ENCODE measurements at regions not wholly inside any gene's neighbourhood (a gene's known extent, or its start where the extent isn't known, plus 50 kb on each side); places are given as distances from the start of the nearest gene placed in this dataset.

DNA sequence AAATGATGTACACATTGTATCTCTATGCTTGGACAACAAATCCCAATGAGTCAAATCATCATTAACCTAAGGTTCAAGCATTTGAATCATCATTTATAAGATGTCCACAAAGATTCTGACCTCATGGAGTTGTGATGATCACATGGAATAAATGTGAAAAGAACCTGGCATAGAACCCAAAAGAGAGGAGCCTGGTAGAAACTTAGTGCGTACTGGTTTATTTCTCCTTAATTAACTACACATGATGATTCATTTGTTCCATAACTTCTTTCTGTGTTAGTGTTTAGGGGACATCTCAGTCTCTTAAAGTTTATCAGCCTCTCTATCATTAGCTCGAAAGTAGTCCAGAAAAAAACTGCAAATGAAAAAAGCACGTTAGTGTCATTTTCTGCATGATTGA lies 411.6 kb downstream of the BRINP1 start:
- H3K27ac Mint-ChIP-seq: no peak overlapping the region
- H3K9me3 ChIP-seq (ENCODE audit: control insufficient read depth in 2 of 2, low read length in 2 of 2): no peaks in the 10 kb centered on the region
- DNase-seq: no peak
- no peak overlapping the region for H3K4me3 ChIP-seq (ENCODE audit: low read depth, low read length)
- H3K4me1 ChIP-seq (ENCODE audit: control insufficient read depth, insufficient read depth, low read length, poor library complexity, severe bottlenecking): no peaks in the 10 kb centered on the region
- no peaks in the 10 kb centered on the region for H3K27me3 Mint-ChIP-seq
- peaks cover 0 to 12% (median 3%) of the 10 kb centered on the region in 7 donors for H3K9me3 Mint-ChIP-seq
- H3K36me3 ChIP-seq (ENCODE audit: control insufficient read depth, insufficient read depth, low read length): no peaks in the 10 kb centered on the region
- no peak overlapping the region for H3K4me3 Mint-ChIP-seq
- ATAC-seq (ENCODE audit: low read depth in 2 of 2): no peak
- no peak overlapping the region for H3K27ac ChIP-seq (ENCODE audit: insufficient read depth, low read length, poor library complexity, severe bottlenecking)
- no peaks in the 10 kb centered on the region for H3K4me1 Mint-ChIP-seq
- H3K27me3 ChIP-seq (ENCODE audit: control insufficient read depth, insufficient read depth, low read length): no peaks in the 10 kb centered on the region
- H3K36me3 Mint-ChIP-seq: no peaks in the 10 kb centered on the region

DNA sequence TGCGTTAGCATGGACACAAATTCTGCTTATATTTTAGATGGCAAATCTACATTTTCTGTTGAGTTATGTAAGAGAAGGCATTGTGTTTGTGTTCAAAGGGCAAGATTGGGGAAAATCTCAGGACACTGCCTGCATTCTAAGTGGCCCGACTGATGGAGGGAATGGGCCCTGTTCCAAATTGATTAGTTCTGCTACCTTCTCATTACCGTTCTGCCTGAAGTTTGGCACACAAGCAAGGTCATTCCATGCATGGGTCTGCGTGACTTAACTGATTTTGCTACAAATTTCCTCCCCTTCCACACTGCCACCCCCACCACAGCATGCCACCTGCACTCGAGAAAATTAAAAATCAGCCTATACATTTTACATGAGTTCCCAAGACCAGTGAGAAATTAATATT lies 409.9 kb downstream of the BRINP1 start:
- H3K4me1 Mint-ChIP-seq: no peaks in the 10 kb centered on the region
- no peak overlapping the region for H3K27ac ChIP-seq (ENCODE audit: insufficient read depth, low read length, poor library complexity, severe bottlenecking)
- no peaks in the 10 kb centered on the region for H3K27me3 Mint-ChIP-seq
- no peaks in the 10 kb centered on the region for H3K36me3 ChIP-seq (ENCODE audit: control insufficient read depth, insufficient read depth, low read length)
- H3K9me3 Mint-ChIP-seq: peaks cover 0 to 12% (median 3%) of the 10 kb centered on the region in 7 donors
- no peaks in the 10 kb centered on the region for H3K36me3 Mint-ChIP-seq
- no peak for DNase-seq
- H3K4me3 ChIP-seq (ENCODE audit: low read depth, low read length): no peak overlapping the region
- H3K27ac Mint-ChIP-seq: no peak overlapping the region
- H3K9me3 ChIP-seq (ENCODE audit: control insufficient read depth in 2 of 2, low read length in 2 of 2): no peaks in the 10 kb centered on the region
- H3K4me3 Mint-ChIP-seq: no peak overlapping the region
- no peaks in the 10 kb centered on the region for H3K4me1 ChIP-seq (ENCODE audit: control insufficient read depth, insufficient read depth, low read length, poor library complexity, severe bottlenecking)
- no peaks in the 10 kb centered on the region for H3K27me3 ChIP-seq (ENCODE audit: control insufficient read depth, insufficient read depth, low read length)
- ATAC-seq (ENCODE audit: low read depth in 2 of 2): no peak

DNA sequence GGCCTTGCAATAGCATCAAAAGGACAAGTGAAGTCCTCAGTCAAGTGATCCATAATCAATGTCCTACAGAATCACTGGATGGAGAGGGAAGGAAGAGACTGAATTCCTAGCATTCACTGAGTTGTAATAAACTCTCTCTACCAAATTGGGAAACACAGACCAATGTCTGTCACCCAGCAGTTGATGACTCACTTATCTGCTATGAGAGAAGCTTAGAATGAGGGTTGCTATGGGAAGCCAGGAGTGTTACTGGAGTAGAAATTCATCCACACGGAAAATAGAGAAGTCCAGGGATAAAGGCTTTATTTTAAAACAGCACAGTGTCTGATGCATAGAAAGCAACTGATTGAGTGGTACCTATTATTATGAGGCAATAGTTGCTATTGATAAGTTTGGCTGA lies 407.4 kb downstream of the BRINP1 start:
- Mint-ChIP-seq H3K4me1 (no peaks in the 10 kb centered on the region), H3K9me3 (peaks cover 0 to 12% (median 2%) of the 10 kb centered on the region in 7 donors), H3K27ac (no peak overlapping the region), H3K36me3 (no peaks in the 10 kb centered on the region), H3K4me3 (no peak overlapping the region), H3K27me3 (no peaks in the 10 kb centered on the region)
- ATAC-seq (ENCODE audit: low read depth in 2 of 2): no peak
- DNase-seq: no peak
- no peak overlapping the region for H3K4me3 ChIP-seq (ENCODE audit: low read depth, low read length)
- no peak overlapping the region for H3K27ac ChIP-seq (ENCODE audit: insufficient read depth, low read length, poor library complexity, severe bottlenecking)
- no peaks in the 10 kb centered on the region for H3K4me1 ChIP-seq (ENCODE audit: control insufficient read depth, insufficient read depth, low read length, poor library complexity, severe bottlenecking)
- H3K36me3 ChIP-seq (ENCODE audit: control insufficient read depth, insufficient read depth, low read length): no peaks in the 10 kb centered on the region
- H3K9me3 ChIP-seq (ENCODE audit: control insufficient read depth in 2 of 2, low read length in 2 of 2): no peaks in the 10 kb centered on the region
- no peaks in the 10 kb centered on the region for H3K27me3 ChIP-seq (ENCODE audit: control insufficient read depth, insufficient read depth, low read length)

DNA sequence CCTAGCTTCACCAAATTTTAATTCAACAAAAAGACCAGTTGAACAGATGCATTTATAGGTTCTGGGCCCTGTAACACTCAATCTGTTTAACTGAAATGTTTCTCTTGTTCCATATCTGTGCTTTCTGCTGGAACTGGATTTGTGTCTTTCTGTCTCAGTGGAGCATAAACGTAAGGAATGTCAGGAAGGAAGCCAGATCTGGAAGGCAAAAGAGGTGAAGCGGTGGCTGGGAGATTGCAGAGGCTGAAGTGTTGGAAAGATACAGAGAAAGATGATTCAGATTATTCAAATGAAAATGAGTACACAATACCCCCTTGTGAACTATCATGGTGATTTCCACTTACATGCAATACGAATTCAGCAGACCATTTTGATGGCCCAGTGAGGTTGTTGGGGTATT lies 406.8 kb downstream of the BRINP1 start:
- DNase-seq (no peak), ATAC-seq (ENCODE audit: low read depth in 2 of 2) (no peak)
- H3K4me3 Mint-ChIP-seq: no peak overlapping the region
- no peak overlapping the region for H3K27ac ChIP-seq (ENCODE audit: insufficient read depth, low read length, poor library complexity, severe bottlenecking)
- H3K27me3 Mint-ChIP-seq: no peaks in the 10 kb centered on the region
- no peak overlapping the region for H3K4me3 ChIP-seq (ENCODE audit: low read depth, low read length)
- H3K4me1 Mint-ChIP-seq: no peaks in the 10 kb centered on the region
- H3K27me3 ChIP-seq (ENCODE audit: control insufficient read depth, insufficient read depth, low read length): no peaks in the 10 kb centered on the region
- no peak overlapping the region for H3K27ac Mint-ChIP-seq
- H3K9me3 Mint-ChIP-seq: peaks cover 0 to 12% (median 2%) of the 10 kb centered on the region in 7 donors
- H3K4me1 ChIP-seq (ENCODE audit: control insufficient read depth, insufficient read depth, low read length, poor library complexity, severe bottlenecking): no peaks in the 10 kb centered on the region
- H3K36me3 Mint-ChIP-seq: no peaks in the 10 kb centered on the region
- H3K9me3 ChIP-seq (ENCODE audit: control insufficient read depth in 2 of 2, low read length in 2 of 2): no peaks in the 10 kb centered on the region
- H3K36me3 ChIP-seq (ENCODE audit: control insufficient read depth, insufficient read depth, low read length): no peaks in the 10 kb centered on the region

DNA sequence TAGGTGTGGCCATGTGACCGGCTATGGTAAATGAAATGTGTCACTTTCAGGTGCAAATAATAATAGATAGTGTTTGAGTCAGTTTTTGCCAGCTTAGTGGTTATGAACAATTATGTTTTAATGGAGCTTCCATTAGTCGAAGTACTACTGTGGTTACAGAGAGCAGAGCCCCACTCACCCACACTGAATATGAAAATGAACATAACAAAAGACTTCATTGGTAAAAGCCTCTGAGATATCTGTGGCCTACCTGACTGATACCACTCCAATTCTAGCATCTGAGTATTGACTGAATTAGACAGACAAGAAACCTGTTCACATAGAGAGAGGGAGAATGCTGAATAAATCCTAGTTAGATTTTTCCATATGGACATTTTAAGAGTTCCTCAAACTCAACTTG lies 405.6 kb downstream of the BRINP1 start:
- Mint-ChIP-seq H3K27ac (no peak overlapping the region), H3K27me3 (no peaks in the 10 kb centered on the region), H3K4me1 (no peaks in the 10 kb centered on the region), H3K36me3 (no peaks in the 10 kb centered on the region), H3K9me3 (peaks cover 0 to 12% (median 5%) of the 10 kb centered on the region in 7 donors), H3K4me3 (no peak overlapping the region)
- H3K4me1 ChIP-seq (ENCODE audit: control insufficient read depth, insufficient read depth, low read length, poor library complexity, severe bottlenecking): no peaks in the 10 kb centered on the region
- no peak overlapping the region for H3K4me3 ChIP-seq (ENCODE audit: low read depth, low read length)
- H3K9me3 ChIP-seq (ENCODE audit: control insufficient read depth in 2 of 2, low read length in 2 of 2): no peaks in the 10 kb centered on the region
- no peak for DNase-seq
- no peak for ATAC-seq (ENCODE audit: low read depth in 2 of 2)
- no peaks in the 10 kb centered on the region for H3K27me3 ChIP-seq (ENCODE audit: control insufficient read depth, insufficient read depth, low read length)
- H3K36me3 ChIP-seq (ENCODE audit: control insufficient read depth, insufficient read depth, low read length): no peaks in the 10 kb centered on the region
- H3K27ac ChIP-seq (ENCODE audit: insufficient read depth, low read length, poor library complexity, severe bottlenecking): no peak overlapping the region

DNA sequence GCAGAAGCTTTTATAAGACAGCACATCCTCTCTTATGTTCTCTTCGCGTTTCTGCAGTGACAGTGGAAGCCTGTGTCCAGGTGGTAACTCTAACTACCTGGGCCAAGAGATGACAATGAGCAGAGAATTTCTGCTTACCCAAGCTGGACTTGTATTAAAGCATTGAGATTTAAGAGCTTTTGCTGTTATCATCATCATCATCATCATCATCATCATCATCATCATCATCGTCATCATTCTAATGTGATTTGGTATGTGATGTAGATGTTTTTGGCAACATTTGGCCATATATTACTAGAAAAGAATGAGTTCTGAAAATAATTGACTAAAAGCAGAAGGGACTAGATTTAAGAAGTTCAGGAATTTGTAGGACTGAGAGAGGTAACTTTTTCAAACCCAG lies 401.3 kb downstream of the BRINP1 start:
- DNase-seq: no peak
- no peak for ATAC-seq (ENCODE audit: low read depth in 2 of 2)
- Histone ChIP-seq H3K27me3 (ENCODE audit: control insufficient read depth, insufficient read depth, low read length) (no peaks in the 10 kb centered on the region), H3K27ac (ENCODE audit: insufficient read depth, low read length, poor library complexity, severe bottlenecking) (no peak overlapping the region), H3K4me3 (ENCODE audit: low read depth, low read length) (no peak overlapping the region), H3K36me3 (ENCODE audit: control insufficient read depth, insufficient read depth, low read length) (no peaks in the 10 kb centered on the region), H3K9me3 (ENCODE audit: control insufficient read depth in 2 of 2, low read length in 2 of 2) (no peaks in the 10 kb centered on the region), H3K4me1 (ENCODE audit: control insufficient read depth, insufficient read depth, low read length, poor library complexity, severe bottlenecking) (no peaks in the 10 kb centered on the region)
- H3K36me3 Mint-ChIP-seq: no peaks in the 10 kb centered on the region
- no peak overlapping the region for H3K4me3 Mint-ChIP-seq
- H3K27ac Mint-ChIP-seq: no peak overlapping the region
- peaks cover 2 to 21% (median 8%) of the 10 kb centered on the region in 7 donors for H3K9me3 Mint-ChIP-seq
- no peaks in the 10 kb centered on the region for H3K4me1 Mint-ChIP-seq
- H3K27me3 Mint-ChIP-seq: no peaks in the 10 kb centered on the region

DNA sequence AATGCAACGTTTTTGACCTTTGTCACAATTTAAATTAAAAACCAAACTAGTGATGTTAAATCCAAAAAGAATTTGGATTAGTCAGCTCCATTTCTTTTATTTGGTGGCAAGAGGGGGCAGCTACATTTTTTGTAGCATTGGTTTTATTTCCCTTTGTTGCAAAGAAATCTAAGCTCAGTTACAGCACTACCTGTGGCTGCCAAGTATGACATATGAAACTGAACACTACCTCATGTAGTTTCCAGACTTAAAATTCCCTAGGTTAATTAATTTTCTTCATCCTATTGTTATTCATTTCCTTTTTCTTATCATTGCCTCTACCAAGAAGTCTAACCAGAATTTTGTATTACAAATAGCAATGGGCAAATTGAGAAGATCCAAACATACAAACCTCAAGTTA lies 393.5 kb downstream of the BRINP1 start:
- ATAC-seq (ENCODE audit: low read depth in 2 of 2): no peak
- H3K27ac ChIP-seq (ENCODE audit: insufficient read depth, low read length, poor library complexity, severe bottlenecking): no peak overlapping the region
- no peaks in the 10 kb centered on the region for H3K9me3 ChIP-seq (ENCODE audit: control insufficient read depth in 2 of 2, low read length in 2 of 2)
- no peak for DNase-seq
- H3K27me3 ChIP-seq (ENCODE audit: control insufficient read depth, insufficient read depth, low read length): no peaks in the 10 kb centered on the region
- H3K4me3 Mint-ChIP-seq: no peak overlapping the region
- no peaks in the 10 kb centered on the region for H3K36me3 Mint-ChIP-seq
- H3K36me3 ChIP-seq (ENCODE audit: control insufficient read depth, insufficient read depth, low read length): no peaks in the 10 kb centered on the region
- no peak overlapping the region for H3K27ac Mint-ChIP-seq
- no peaks in the 10 kb centered on the region for H3K4me1 ChIP-seq (ENCODE audit: control insufficient read depth, insufficient read depth, low read length, poor library complexity, severe bottlenecking)
- no peak overlapping the region for H3K4me3 ChIP-seq (ENCODE audit: low read depth, low read length)
- H3K4me1 Mint-ChIP-seq: no peaks in the 10 kb centered on the region
- no peaks in the 10 kb centered on the region for H3K27me3 Mint-ChIP-seq
- H3K9me3 Mint-ChIP-seq: peaks cover under 1 to 11% (median 3%) of the 10 kb centered on the region in 7 donors

DNA sequence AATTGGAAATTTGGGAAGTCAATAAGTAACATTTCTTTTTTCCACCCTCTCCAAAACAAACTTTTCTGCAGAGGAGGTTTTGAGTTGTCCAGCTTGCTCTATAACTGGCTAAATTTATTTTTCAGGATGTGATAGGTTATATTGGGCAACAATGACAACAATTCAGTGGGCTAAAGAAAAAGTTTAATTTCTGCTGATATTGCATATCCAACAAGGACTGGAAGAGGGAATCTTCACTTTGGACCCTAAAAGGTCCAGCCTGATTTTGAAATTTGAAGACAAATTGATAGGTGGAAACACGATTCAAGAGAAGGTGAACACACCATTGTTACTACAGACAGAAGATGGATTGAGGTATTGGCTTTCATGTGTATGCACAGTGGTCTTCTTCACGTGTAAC lies 393.1 kb downstream of the BRINP1 start:
- no peaks in the 10 kb centered on the region for H3K27me3 ChIP-seq (ENCODE audit: control insufficient read depth, insufficient read depth, low read length)
- no peak overlapping the region for H3K27ac ChIP-seq (ENCODE audit: insufficient read depth, low read length, poor library complexity, severe bottlenecking)
- no peak for DNase-seq
- no peak overlapping the region for H3K4me3 Mint-ChIP-seq
- no peak overlapping the region for H3K27ac Mint-ChIP-seq
- H3K36me3 Mint-ChIP-seq: no peaks in the 10 kb centered on the region
- H3K4me3 ChIP-seq (ENCODE audit: low read depth, low read length): no peak overlapping the region
- no peaks in the 10 kb centered on the region for H3K4me1 ChIP-seq (ENCODE audit: control insufficient read depth, insufficient read depth, low read length, poor library complexity, severe bottlenecking)
- H3K36me3 ChIP-seq (ENCODE audit: control insufficient read depth, insufficient read depth, low read length): no peaks in the 10 kb centered on the region
- no peaks in the 10 kb centered on the region for H3K9me3 ChIP-seq (ENCODE audit: control insufficient read depth in 2 of 2, low read length in 2 of 2)
- peaks cover 0 to 10% (median 2%) of the 10 kb centered on the region in 7 donors for H3K9me3 Mint-ChIP-seq
- no peaks in the 10 kb centered on the region for H3K27me3 Mint-ChIP-seq
- ATAC-seq (ENCODE audit: low read depth in 2 of 2): no peak
- H3K4me1 Mint-ChIP-seq: no peaks in the 10 kb centered on the region
